SK-N-SH treated with all-trans-retinoic acid at 6 μM for 48 hours (cell line): ENCODE measurements at regions not wholly inside any gene's neighbourhood (a gene's known extent, or its start where the extent isn't known, plus 50 kb on each side); places are given as distances from the start of the nearest gene placed in this dataset.

Experiments used
- ATAC-seq: fragments of 200-7000 bp; cut with Tn5 transposase; 3 replicates; pipeline ENCODE4 v1.9.1; 2020; ENCODE audit warnings: mild to moderate bottlenecking, moderate library complexity
- ARNTL ChIP-seq: fragments of 450-650 bp; formaldehyde crosslinking; IDR thresholded peaks from 2 replicates; pipeline ENCODE4 v1.5.0; 2020; ENCODE audit warnings: low read depth, mild to moderate bottlenecking, moderate library complexity, borderline replicate concordance
- CSDC2 ChIP-seq: fragments of 250-450 bp; sonication (Bioruptor Pico); IDR thresholded peaks from 2 replicates; pipeline ENCODE4 v1.5.0; 2020; ENCODE audit warnings: mild to moderate bottlenecking, moderate library complexity
- ESRRG ChIP-seq: fragments of 250-450 bp; sonication (Bioruptor Pico); IDR thresholded peaks from 2 replicates; pipeline ENCODE4 v1.6.1; 2021; ENCODE audit warnings: mild to moderate bottlenecking
- GLIS3 ChIP-seq: fragments of 250-450 bp; sonication (Bioruptor Pico); IDR thresholded peaks from 2 replicates; pipeline ENCODE4 v1.5.0; 2020; ENCODE audit warnings: mild to moderate bottlenecking, moderate library complexity
- ISL1 ChIP-seq: fragments of 250-450 bp; sonication (Bioruptor Pico); IDR thresholded peaks from 2 replicates; pipeline ENCODE4 v2.1.2; 2022; ENCODE audit warnings: mild to moderate bottlenecking, moderate library complexity
- OSR1 ChIP-seq: fragments of 250-450 bp; sonication (Bioruptor Pico); IDR thresholded peaks from 2 replicates; pipeline ENCODE4 v1.8.0; 2022; ENCODE audit warnings: moderate library complexity, mild to moderate bottlenecking, inconsistent platforms
- PPARA ChIP-seq: fragments of 250-450 bp; sonication (Bioruptor Pico); IDR thresholded peaks from 2 replicates; pipeline ENCODE4 v1.5.0; 2020; ENCODE audit warnings: mild to moderate bottlenecking, borderline replicate concordance
- RARB ChIP-seq: fragments of 250-450 bp; sonication (Bioruptor Pico); IDR thresholded peaks from 2 replicates; pipeline ENCODE4 v1.8.0; 2021; ENCODE audit warnings: mild to moderate bottlenecking, moderate library complexity
- SNAI2 ChIP-seq: fragments of 250-450 bp; sonication (Bioruptor Pico); IDR thresholded peaks from 2 replicates; pipeline ENCODE4 v1.5.0; 2020; ENCODE audit warnings: mild to moderate bottlenecking, moderate library complexity
- TCF4 ChIP-seq: fragments of 250-450 bp; sonication (Bioruptor Pico); IDR thresholded peaks from 2 replicates; pipeline ENCODE4 v1.8.0; 2021; ENCODE audit warnings: mild to moderate bottlenecking, moderate library complexity, borderline replicate concordance
- TOX ChIP-seq: fragments of 250-450 bp; sonication (Bioruptor Pico); IDR thresholded peaks from 2 replicates; pipeline ENCODE4 v1.8.0; 2021; ENCODE audit warnings: mild to moderate bottlenecking, moderate library complexity, borderline replicate concordance
- ZC3H10 ChIP-seq: fragments of 250-450 bp; sonication (Bioruptor Pico); IDR thresholded peaks from 2 replicates; pipeline ENCODE4 v1.5.1; 2021; ENCODE audit warnings: mild to moderate bottlenecking, moderate library complexity
- ZFP3 ChIP-seq: fragments of 250-450 bp; sonication (Bioruptor Pico); IDR thresholded peaks from 2 replicates; pipeline ENCODE4 v1.5.0; 2020; ENCODE audit warnings: mild to moderate bottlenecking, moderate library complexity
- ZFP30 ChIP-seq: fragments of 450-650 bp; formaldehyde crosslinking; IDR thresholded peaks from 2 replicates; pipeline ENCODE4 v1.5.0; 2022; ENCODE audit warnings: mild to moderate bottlenecking, moderate library complexity
- ZNF565 ChIP-seq: fragments of 450-650 bp; formaldehyde crosslinking; conservative IDR thresholded peaks from 2 replicates; pipeline ENCODE4 v1.5.0; 2020; ENCODE audit warnings: low read depth, mild to moderate bottlenecking, moderate library complexity
- ZNF70 ChIP-seq: fragments of 450-650 bp; formaldehyde crosslinking; IDR thresholded peaks from 2 replicates; pipeline ENCODE4 v1.5.0; 2020; ENCODE audit warnings: mild to moderate bottlenecking, moderate library complexity
- ZNF8 ChIP-seq: fragments of 450-650 bp; formaldehyde crosslinking; IDR thresholded peaks from 2 replicates; pipeline ENCODE4 v1.5.0; 2020; ENCODE audit warnings: mild to moderate bottlenecking, moderate library complexity
- TF ChIP-seq, protein P1 (sequence below): fragments of 250-450 bp; sonication (Bioruptor Pico); IDR thresholded peaks from 2 replicates; pipeline ENCODE4 v1.5.0; 2020; ENCODE audit warnings: mild to moderate bottlenecking, moderate library complexity
- TF ChIP-seq, protein P2 (sequence below): fragments of 250-450 bp; sonication (Bioruptor Pico); IDR thresholded peaks from 2 replicates; pipeline ENCODE4 v1.5.1; 2020; ENCODE audit warnings: low read depth, mild to moderate bottlenecking, moderate library complexity
- TF ChIP-seq, protein P3 (sequence below): fragments of 250-450 bp; sonication (Bioruptor Pico); IDR thresholded peaks from 2 replicates; pipeline ENCODE4 v1.8.0; 2020; ENCODE audit warnings: mild to moderate bottlenecking, moderate library complexity, borderline replicate concordance
- TF ChIP-seq, protein P4 (sequence below): fragments of 250-450 bp; sonication (Bioruptor Pico); IDR thresholded peaks from 2 replicates; pipeline ENCODE4 v1.8.0; 2021; ENCODE audit warnings: low read depth, mild to moderate bottlenecking, moderate library complexity, borderline replicate concordance
- TF ChIP-seq, protein P5 (sequence below): fragments of 250-450 bp; sonication (Bioruptor Pico); IDR thresholded peaks from 2 replicates; pipeline ENCODE4 v1.5.1; 2021; ENCODE audit warnings: mild to moderate bottlenecking, moderate library complexity

DNA sequence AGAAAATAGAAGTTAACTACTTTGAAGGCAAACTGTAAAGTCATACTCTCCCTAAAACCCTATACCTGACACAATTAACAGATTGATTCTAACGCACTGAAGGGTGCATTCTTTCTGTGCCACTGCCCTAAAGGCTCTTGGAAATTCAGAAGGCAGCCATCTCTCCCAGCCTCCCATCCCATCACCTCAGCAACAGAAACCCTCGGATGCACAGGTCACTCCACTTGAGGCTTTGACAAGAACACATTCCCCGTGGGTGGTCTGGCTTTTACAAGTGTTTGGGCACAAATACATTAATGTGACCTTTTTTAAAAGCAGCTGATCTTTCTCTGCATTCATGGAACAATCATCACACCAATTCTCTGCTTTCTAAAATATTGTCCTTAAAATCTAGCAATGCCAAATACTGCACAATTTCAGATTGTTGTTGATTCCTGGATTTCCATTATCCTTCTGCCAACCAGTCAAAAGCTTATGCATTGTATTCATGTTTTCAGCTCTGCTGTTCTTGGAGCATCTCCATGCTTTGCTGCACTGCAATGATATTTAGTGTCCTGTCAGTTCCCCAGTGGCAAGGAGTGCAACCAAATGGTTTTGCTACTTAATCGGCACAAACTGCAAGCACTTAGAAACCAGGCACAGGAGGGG lies 175.6 kb downstream of the TMEM161B start:
- ATAC-seq = no peak
- no peak for TF ChIP-seq CSDC2
- no peak for TF ChIP-seq ZFP3
- TF ChIP-seq, protein P1, sequence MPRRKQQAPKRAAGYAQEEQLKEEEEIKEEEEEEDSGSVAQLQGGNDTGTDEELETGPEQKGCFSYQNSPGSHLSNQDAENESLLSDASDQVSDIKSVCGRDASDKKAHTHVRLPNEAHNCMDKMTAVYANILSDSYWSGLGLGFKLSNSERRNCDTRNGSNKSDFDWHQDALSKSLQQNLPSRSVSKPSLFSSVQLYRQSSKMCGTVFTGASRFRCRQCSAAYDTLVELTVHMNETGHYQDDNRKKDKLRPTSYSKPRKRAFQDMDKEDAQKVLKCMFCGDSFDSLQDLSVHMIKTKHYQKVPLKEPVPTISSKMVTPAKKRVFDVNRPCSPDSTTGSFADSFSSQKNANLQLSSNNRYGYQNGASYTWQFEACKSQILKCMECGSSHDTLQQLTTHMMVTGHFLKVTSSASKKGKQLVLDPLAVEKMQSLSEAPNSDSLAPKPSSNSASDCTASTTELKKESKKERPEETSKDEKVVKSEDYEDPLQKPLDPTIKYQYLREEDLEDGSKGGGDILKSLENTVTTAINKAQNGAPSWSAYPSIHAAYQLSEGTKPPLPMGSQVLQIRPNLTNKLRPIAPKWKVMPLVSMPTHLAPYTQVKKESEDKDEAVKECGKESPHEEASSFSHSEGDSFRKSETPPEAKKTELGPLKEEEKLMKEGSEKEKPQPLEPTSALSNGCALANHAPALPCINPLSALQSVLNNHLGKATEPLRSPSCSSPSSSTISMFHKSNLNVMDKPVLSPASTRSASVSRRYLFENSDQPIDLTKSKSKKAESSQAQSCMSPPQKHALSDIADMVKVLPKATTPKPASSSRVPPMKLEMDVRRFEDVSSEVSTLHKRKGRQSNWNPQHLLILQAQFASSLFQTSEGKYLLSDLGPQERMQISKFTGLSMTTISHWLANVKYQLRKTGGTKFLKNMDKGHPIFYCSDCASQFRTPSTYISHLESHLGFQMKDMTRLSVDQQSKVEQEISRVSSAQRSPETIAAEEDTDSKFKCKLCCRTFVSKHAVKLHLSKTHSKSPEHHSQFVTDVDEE = no peak
- no peak for TF ChIP-seq PPARA (CRISPR knock-in tag)
- no peak for TF ChIP-seq ZNF70 (CRISPR knock-in tag)
- TF ChIP-seq ESRRG (CRISPR knock-in tag) = no peak
- TF ChIP-seq ARNTL (CRISPR knock-in tag) = no peak
- TF ChIP-seq ZNF8 (CRISPR knock-in tag) = no peak
- no peak for TF ChIP-seq ISL1 (CRISPR knock-in tag)
- TF ChIP-seq, protein P2, sequence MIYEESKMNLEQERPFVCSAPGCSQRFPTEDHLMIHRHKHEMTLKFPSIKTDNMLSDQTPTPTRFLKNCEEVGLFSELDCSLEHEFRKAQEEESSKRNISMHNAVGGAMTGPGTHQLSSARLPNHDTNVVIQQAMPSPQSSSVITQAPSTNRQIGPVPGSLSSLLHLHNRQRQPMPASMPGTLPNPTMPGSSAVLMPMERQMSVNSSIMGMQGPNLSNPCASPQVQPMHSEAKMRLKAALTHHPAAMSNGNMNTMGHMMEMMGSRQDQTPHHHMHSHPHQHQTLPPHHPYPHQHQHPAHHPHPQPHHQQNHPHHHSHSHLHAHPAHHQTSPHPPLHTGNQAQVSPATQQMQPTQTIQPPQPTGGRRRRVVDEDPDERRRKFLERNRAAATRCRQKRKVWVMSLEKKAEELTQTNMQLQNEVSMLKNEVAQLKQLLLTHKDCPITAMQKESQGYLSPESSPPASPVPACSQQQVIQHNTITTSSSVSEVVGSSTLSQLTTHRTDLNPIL (CRISPR knock-in tag) = no peak
- no peak for TF ChIP-seq TCF4
- TF ChIP-seq ZFP30 = no peak
- TF ChIP-seq RARB = no peak
- no peak for TF ChIP-seq GLIS3 (CRISPR knock-in tag)
- no peak for TF ChIP-seq TOX (CRISPR knock-in tag)
- no peak for TF ChIP-seq SNAI2 (CRISPR knock-in tag)
- TF ChIP-seq, protein P3, sequence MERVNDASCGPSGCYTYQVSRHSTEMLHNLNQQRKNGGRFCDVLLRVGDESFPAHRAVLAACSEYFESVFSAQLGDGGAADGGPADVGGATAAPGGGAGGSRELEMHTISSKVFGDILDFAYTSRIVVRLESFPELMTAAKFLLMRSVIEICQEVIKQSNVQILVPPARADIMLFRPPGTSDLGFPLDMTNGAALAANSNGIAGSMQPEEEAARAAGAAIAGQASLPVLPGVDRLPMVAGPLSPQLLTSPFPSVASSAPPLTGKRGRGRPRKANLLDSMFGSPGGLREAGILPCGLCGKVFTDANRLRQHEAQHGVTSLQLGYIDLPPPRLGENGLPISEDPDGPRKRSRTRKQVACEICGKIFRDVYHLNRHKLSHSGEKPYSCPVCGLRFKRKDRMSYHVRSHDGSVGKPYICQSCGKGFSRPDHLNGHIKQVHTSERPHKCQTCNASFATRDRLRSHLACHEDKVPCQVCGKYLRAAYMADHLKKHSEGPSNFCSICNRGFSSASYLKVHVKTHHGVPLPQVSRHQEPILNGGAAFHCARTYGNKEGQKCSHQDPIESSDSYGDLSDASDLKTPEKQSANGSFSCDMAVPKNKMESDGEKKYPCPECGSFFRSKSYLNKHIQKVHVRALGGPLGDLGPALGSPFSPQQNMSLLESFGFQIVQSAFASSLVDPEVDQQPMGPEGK = no peak
- TF ChIP-seq, protein P4, sequence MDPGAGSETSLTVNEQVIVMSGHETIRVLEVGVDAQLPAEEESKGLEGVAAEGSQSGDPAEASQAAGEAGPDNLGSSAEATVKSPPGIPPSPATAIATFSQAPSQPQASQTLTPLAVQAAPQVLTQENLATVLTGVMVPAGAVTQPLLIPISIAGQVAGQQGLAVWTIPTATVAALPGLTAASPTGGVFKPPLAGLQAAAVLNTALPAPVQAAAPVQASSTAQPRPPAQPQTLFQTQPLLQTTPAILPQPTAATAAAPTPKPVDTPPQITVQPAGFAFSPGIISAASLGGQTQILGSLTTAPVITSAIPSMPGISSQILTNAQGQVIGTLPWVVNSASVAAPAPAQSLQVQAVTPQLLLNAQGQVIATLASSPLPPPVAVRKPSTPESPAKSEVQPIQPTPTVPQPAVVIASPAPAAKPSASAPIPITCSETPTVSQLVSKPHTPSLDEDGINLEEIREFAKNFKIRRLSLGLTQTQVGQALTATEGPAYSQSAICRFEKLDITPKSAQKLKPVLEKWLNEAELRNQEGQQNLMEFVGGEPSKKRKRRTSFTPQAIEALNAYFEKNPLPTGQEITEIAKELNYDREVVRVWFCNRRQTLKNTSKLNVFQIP = no peak
- TF ChIP-seq OSR1 = no peak
- TF ChIP-seq ZC3H10 (CRISPR knock-in tag) = no peak

DNA sequence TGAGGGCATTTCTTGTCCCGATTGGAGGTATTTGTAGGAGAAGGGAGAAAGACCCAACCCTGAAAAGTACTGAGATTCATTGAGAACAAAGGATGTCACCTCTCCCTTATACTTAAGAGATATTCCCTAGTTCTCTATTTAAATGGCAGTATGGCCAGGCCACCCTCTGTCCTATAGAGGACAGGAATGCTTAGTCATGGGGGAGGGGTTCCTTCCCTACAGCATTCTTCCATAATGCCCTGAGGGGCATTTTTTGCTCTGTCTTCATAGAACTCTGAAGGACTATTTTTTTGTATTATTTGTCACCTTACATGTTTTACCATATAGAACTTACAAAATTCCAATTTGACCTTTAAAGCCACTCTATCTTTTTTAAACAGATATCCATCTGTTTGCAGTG lies 176.3 kb downstream of the TMEM161B start:
- ATAC-seq = no peak
- TF ChIP-seq ZFP3 (no peak), ZFP30 (no peak), SNAI2 (CRISPR knock-in tag) (no peak), GLIS3 (CRISPR knock-in tag) (no peak), ZNF565 (CRISPR knock-in tag) (no peak), ESRRG (CRISPR knock-in tag) (no peak), ISL1 (CRISPR knock-in tag) (no peak), ZNF8 (CRISPR knock-in tag) (no peak), PPARA (CRISPR knock-in tag) (no peak), TOX (CRISPR knock-in tag) (no peak), CSDC2 (no peak), ZC3H10 (CRISPR knock-in tag) (no peak), RARB (no peak), ZNF70 (CRISPR knock-in tag) (no peak), TCF4 (no peak), ARNTL (CRISPR knock-in tag) (no peak)
- TF ChIP-seq, protein P1 = no peak
- TF ChIP-seq, protein P4 = no peak
- TF ChIP-seq, protein P2 (CRISPR knock-in tag) = no peak
- TF ChIP-seq, protein P5, sequence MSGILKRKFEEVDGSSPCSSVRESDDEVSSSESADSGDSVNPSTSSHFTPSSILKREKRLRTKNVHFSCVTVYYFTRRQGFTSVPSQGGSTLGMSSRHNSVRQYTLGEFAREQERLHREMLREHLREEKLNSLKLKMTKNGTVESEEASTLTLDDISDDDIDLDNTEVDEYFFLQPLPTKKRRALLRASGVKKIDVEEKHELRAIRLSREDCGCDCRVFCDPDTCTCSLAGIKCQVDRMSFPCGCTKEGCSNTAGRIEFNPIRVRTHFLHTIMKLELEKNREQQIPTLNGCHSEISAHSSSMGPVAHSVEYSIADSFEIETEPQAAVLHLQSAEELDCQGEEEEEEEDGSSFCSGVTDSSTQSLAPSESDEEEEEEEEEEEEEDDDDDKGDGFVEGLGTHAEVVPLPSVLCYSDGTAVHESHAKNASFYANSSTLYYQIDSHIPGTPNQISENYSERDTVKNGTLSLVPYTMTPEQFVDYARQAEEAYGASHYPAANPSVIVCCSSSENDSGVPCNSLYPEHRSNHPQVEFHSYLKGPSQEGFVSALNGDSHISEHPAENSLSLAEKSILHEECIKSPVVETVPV = no peak
- TF ChIP-seq, all 23 proteins: peak for 0
